Hepatocyte (in vitro differentiated cells): ENCODE measurements at regions not wholly inside any gene's neighbourhood (a gene's known extent, or its start where the extent isn't known, plus 50 kb on each side); places are given as distances from the start of the nearest gene placed in this dataset.
"Not testable (repeated sequence)": the region's sequence is repeated elsewhere in the genome, so short reads cannot be mapped to it uniquely, and the experiment has no call there.

Experiments used
- DNase-seq: peaks from one replicate; pipeline ENCODE4 v3.0.0-alpha.2; 2016; ENCODE audit warnings: low spot score
- H2AFZ ChIP-seq: fragments of 200-600 bp; sonication (generic); 2 replicates; pipeline ENCODE4 v1.6.0; 2016; ENCODE audit warnings: antibody characterized with exemption, mild to moderate bottlenecking
- H3K27ac ChIP-seq: fragments of 200-600 bp; sonication (generic); 2 replicates; pipeline ENCODE4 v1.5.1; 2016; ENCODE audit warnings: mild to moderate bottlenecking
- H3K27me3 ChIP-seq: fragments of 200-600 bp; sonication (generic); 2 replicates; pipeline ENCODE4 v1.6.1; 2016
- H3K36me3 ChIP-seq: fragments of 200-600 bp; sonication (generic); replicated peaks from 2 replicates; pipeline ENCODE4 v1.5.1; 2016; ENCODE audit warnings: low read depth; ENCODE audit not compliant: insufficient read depth
- H3K4me1 ChIP-seq: fragments of 200-600 bp; sonication (generic); 2 replicates; pipeline ENCODE4 v1.5.1; 2016; ENCODE audit warnings: mild to moderate bottlenecking, moderate library complexity; ENCODE audit not compliant: insufficient read depth
- H3K4me2 ChIP-seq: fragments of 200-600 bp; sonication (generic); 2 replicates; pipeline ENCODE4 v1.6.0; 2016
- H3K4me3 ChIP-seq: fragments of 200-600 bp; sonication (generic); 2 replicates; pipeline ENCODE4 v1.5.1; 2016; ENCODE audit warnings: mild to moderate bottlenecking
- H3K79me2 ChIP-seq: fragments of 200-600 bp; sonication (generic); 2 replicates; pipeline ENCODE4 v1.6.0; 2017; ENCODE audit warnings: mild to moderate bottlenecking
- H3K9me2 ChIP-seq: fragments of 200-600 bp; sonication (generic); replicated peaks from 2 replicates; pipeline ENCODE4 v1.6.0; 2017; ENCODE audit warnings: mild to moderate bottlenecking; ENCODE audit not compliant: insufficient read depth
- H3K9me3 ChIP-seq: fragments of 200-600 bp; sonication (generic); 2 replicates; pipeline ENCODE4 v1.5.1; 2016; ENCODE audit warnings: low read depth, mild to moderate bottlenecking
- H4K20me1 ChIP-seq: fragments of 200-600 bp; sonication (generic); 2 replicates; pipeline ENCODE4 v1.6.0; 2016; ENCODE audit warnings: mild to moderate bottlenecking; ENCODE audit not compliant: insufficient read depth, poor library complexity, severe bottlenecking
- CTCF ChIP-seq: fragments of 200-600 bp; sonication (generic); IDR thresholded peaks from 2 replicates; pipeline ENCODE4 v1.5.1; 2016; ENCODE audit warnings: antibody characterized with exemption, mild to moderate bottlenecking; ENCODE audit not compliant: poor library complexity
- EZH2 ChIP-seq: fragments of 200-600 bp; sonication (generic); IDR thresholded peaks from 2 replicates; pipeline ENCODE4 v1.6.1; 2016; ENCODE audit warnings: antibody characterized with exemption, mild to moderate bottlenecking, borderline replicate concordance
- EZH2phosphoT487 ChIP-seq: fragments of 200-600 bp; sonication (generic); IDR thresholded peaks from one replicate; pipeline ENCODE4 v1.6.1; 2018; ENCODE audit warnings: antibody characterized with exemption, mild to moderate bottlenecking, low read depth, moderate library complexity; ENCODE audit not compliant: unreplicated experiment, severe bottlenecking
- WGBS: methylation state at CpG from one replicate; pipeline ENCODE4 v1.1.6; 2016; ENCODE audit warnings: low lambda C conversion rate; ENCODE audit errors: missing lambda C conversion rate; 5-methylcytosine and 5-hydroxymethylcytosine counted together

- no peak overlapping the region for H2AFZ ChIP-seq
- H3K27me3 ChIP-seq, result no peaks in the 10 kb centered on the region
- H3K27ac ChIP-seq, result no peak overlapping the region
- no peaks in the 10 kb centered on the region for H3K9me3 ChIP-seq
- DNase-seq, result no peak
- H3K4me2 ChIP-seq, result no peak overlapping the region
- H4K20me1 ChIP-seq, result no peaks in the 10 kb centered on the region
- H3K36me3 ChIP-seq, result no peaks in the 10 kb centered on the region
- H3K4me1 ChIP-seq, result no peaks in the 10 kb centered on the region
- WGBS, result 87% methylated on average over 4 of the region's 4 CpGs
- no peaks in the 10 kb centered on the region for H3K9me2 ChIP-seq
- H3K79me2 ChIP-seq, result no peaks in the 10 kb centered on the region
- TF ChIP-seq CTCF (no peak), EZH2phosphoT487 (no peak), EZH2 (no peak)
- H3K4me3 ChIP-seq, result no peak overlapping the region
These were observed 243.3 kb upstream of the RARB start for GRCh38 chr3:25184641-25185250.

GRCh38 chr3:25191673-25192072 lies 236.4 kb upstream of the RARB start:
- Histone ChIP-seq H3K9me2 (no peaks in the 10 kb centered on the region), H3K4me1 (no peaks in the 10 kb centered on the region), H3K79me2 (no peaks in the 10 kb centered on the region), H4K20me1 (no peaks in the 10 kb centered on the region), H3K4me3 (no peak overlapping the region), H3K4me2 (no peak overlapping the region), H3K27me3 (no peaks in the 10 kb centered on the region), H2AFZ (no peak overlapping the region), H3K27ac (no peak overlapping the region), H3K36me3 (no peaks in the 10 kb centered on the region), H3K9me3 (no peaks in the 10 kb centered on the region)
- DNase-seq, result no peak
- TF ChIP-seq CTCF, result no peak
- no peak for TF ChIP-seq EZH2phosphoT487
- no peak for TF ChIP-seq EZH2
- 80% methylated on average over 5 of the region's 5 CpGs for WGBS

DNA sequence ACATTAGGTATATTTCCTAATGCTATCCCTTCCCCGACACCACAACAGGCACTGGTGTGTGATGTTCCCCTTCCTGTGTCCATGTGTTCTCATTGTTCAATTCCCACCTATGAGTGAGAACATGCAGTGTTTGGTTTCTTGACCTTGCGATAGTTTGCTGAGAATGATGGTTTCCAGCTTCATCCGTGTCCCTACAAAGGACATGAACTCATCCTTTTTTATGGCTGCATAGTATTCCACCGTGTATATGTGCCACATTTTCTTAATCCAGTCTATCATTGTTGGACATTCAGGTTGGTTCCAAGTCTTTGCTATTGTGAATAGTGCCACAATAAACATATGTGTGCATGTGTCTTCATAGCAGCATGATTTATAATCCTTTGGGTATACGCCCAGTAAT lies 228.5 kb upstream of the RARB start:
- WGBS, result 91% methylated on average over 5 of the region's 5 CpGs
- not testable (repeated sequence) for H2AFZ ChIP-seq, H3K4me3 ChIP-seq, DNase-seq, H4K20me1 ChIP-seq, H3K36me3 ChIP-seq, H3K27me3 ChIP-seq, H3K9me3 ChIP-seq, H3K79me2 ChIP-seq, H3K9me2 ChIP-seq, H3K4me2 ChIP-seq, H3K4me1 ChIP-seq, H3K27ac ChIP-seq

DNA sequence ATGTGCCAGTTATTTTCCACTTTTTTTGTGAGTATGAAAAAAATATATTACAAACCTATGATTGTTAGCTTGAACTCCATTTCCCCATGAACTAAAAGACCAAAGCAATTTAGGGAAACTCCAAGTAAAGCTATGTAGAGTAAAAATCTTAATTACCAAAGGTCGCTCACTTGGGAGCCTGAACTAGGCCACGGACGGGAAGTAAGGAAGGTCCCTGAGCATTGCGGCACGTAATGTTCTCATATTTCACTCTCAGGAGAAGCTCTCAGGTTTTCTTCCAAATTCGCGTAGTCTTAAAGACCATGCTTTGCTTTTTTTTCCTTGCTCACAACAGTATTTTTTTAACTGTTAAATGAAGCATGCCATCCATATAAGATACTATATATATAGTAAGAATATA lies 215.3 kb upstream of the RARB start:
- Histone ChIP-seq H3K4me2 (no peak overlapping the region), H3K4me1 (no peaks in the 10 kb centered on the region), H3K27ac (no peak overlapping the region), H4K20me1 (no peaks in the 10 kb centered on the region), H3K9me3 (peaks cover 4% of the 10 kb centered on the region), H3K9me2 (no peaks in the 10 kb centered on the region), H3K79me2 (no peaks in the 10 kb centered on the region), H2AFZ (no peak overlapping the region), H3K4me3 (no peak overlapping the region), H3K36me3 (no peaks in the 10 kb centered on the region), H3K27me3 (no peaks in the 10 kb centered on the region)
- TF ChIP-seq EZH2 (no peak), CTCF (no peak), EZH2phosphoT487 (no peak)
- WGBS, result 84% methylated on average over 7 of the region's 7 CpGs
- DNase-seq, result no peak
